IPS-18a (cell line): ENCODE measurements at regions not wholly inside any gene's neighbourhood (a gene's known extent, or its start where the extent isn't known, plus 50 kb on each side); places are given as distances from the start of the nearest gene placed in this dataset.
A peak's percentile ranks its signal among the peaks of the same experiment; 100 is the strongest.

Source experiments
- H3K27ac ChIP-seq: one replicate; pipeline ENCODE4 v1.5.1; 2013; ENCODE audit warnings: low read length
- H3K27me3 ChIP-seq: one replicate; pipeline ENCODE4 v1.6.1; 2013; ENCODE audit warnings: mild to moderate bottlenecking, low read length; ENCODE audit not compliant: control insufficient read depth, insufficient read depth
- H3K36me3 ChIP-seq: one replicate; pipeline ENCODE4 v1.6.1; 2013; ENCODE audit warnings: low read depth, low read length; ENCODE audit not compliant: control insufficient read depth
- H3K4me1 ChIP-seq: one replicate; pipeline ENCODE4 v1.6.1; 2013; ENCODE audit warnings: low read depth, low read length; ENCODE audit not compliant: control insufficient read depth
- H3K4me3 ChIP-seq: one replicate; pipeline ENCODE4 v1.5.1; 2013; ENCODE audit warnings: low read length
- H3K9ac ChIP-seq: one replicate; pipeline ENCODE4 v1.6.1; 2013; ENCODE audit warnings: mild to moderate bottlenecking, low read length, moderate library complexity
- H3K9me3 ChIP-seq: one replicate; pipeline ENCODE4 v1.6.1; 2013; ENCODE audit warnings: low read depth, low read length; ENCODE audit not compliant: control insufficient read depth

- H3K9ac ChIP-seq, result no peak overlapping the region
- H3K36me3 ChIP-seq, result no peaks in the 10 kb centered on the region
- H3K4me1 ChIP-seq, result peaks cover 43% of the 10 kb centered on the region
- H3K4me3 ChIP-seq, result no peak overlapping the region
- H3K9me3 ChIP-seq, result no peaks in the 10 kb centered on the region
- H3K27ac ChIP-seq, result no peak overlapping the region
- H3K27me3 ChIP-seq, result no peaks in the 10 kb centered on the region
Observed at GRCh38 chr15:36403351-36403750, 176.1 kb upstream of the CDIN1 start.

GRCh38 chr15:36406366-36406765 is 173.1 kb upstream of the CDIN1 start:
- H3K27ac ChIP-seq, result no peak overlapping the region
- H3K4me1 ChIP-seq, result peaks cover 43% of the 10 kb centered on the region
- H3K4me3 ChIP-seq, result no peak overlapping the region
- no peaks in the 10 kb centered on the region for H3K36me3 ChIP-seq
- no peaks in the 10 kb centered on the region for H3K9me3 ChIP-seq
- no peaks in the 10 kb centered on the region for H3K27me3 ChIP-seq
- no peak overlapping the region for H3K9ac ChIP-seq

- Histone ChIP-seq H3K36me3 (no peaks in the 10 kb centered on the region), H3K9ac (no peak overlapping the region), H3K4me1 (peaks cover 43% of the 10 kb centered on the region), H3K27ac (no peak overlapping the region), H3K27me3 (no peaks in the 10 kb centered on the region), H3K9me3 (no peaks in the 10 kb centered on the region), H3K4me3 (no peak overlapping the region)
Observed at GRCh38 chr15:36406911-36407310, 172.5 kb upstream of the CDIN1 start.

GRCh38 chr15:36407647-36408046 is 171.8 kb upstream of the CDIN1 start:
- Histone ChIP-seq H3K9ac (no peak overlapping the region), H3K27ac (no peak overlapping the region), H3K9me3 (no peaks in the 10 kb centered on the region), H3K36me3 (no peaks in the 10 kb centered on the region), H3K27me3 (no peaks in the 10 kb centered on the region), H3K4me3 (peak overlapping the region; percentile 34), H3K4me1 (peaks cover 42% of the 10 kb centered on the region)

- no peaks in the 10 kb centered on the region for H3K27me3 ChIP-seq
- H3K9me3 ChIP-seq, result no peaks in the 10 kb centered on the region
- no peaks in the 10 kb centered on the region for H3K36me3 ChIP-seq
- H3K9ac ChIP-seq, result no peak overlapping the region
- peaks cover 27% of the 10 kb centered on the region for H3K4me1 ChIP-seq
- no peak overlapping the region for H3K4me3 ChIP-seq
- no peak overlapping the region for H3K27ac ChIP-seq
Observed at GRCh38 chr15:36409819-36410218, 169.6 kb upstream of the CDIN1 start.

- Histone ChIP-seq H3K9me3 (no peaks in the 10 kb centered on the region), H3K9ac (no peak overlapping the region), H3K4me1 (no peaks in the 10 kb centered on the region), H3K27ac (no peak overlapping the region), H3K4me3 (no peak overlapping the region), H3K27me3 (no peaks in the 10 kb centered on the region), H3K36me3 (no peaks in the 10 kb centered on the region)
Observed at GRCh38 chr15:36414670-36415069, 164.8 kb upstream of the CDIN1 start.

GRCh38 chr15:36415643-36416042 is 163.8 kb upstream of the CDIN1 start:
- Histone ChIP-seq H3K9ac (no peak overlapping the region), H3K9me3 (no peaks in the 10 kb centered on the region), H3K36me3 (no peaks in the 10 kb centered on the region), H3K27me3 (no peaks in the 10 kb centered on the region), H3K27ac (no peak overlapping the region), H3K4me1 (no peaks in the 10 kb centered on the region), H3K4me3 (no peak overlapping the region)

GRCh38 chr15:36422631-36423030 is 156.8 kb upstream of the CDIN1 start:
- Histone ChIP-seq H3K9me3 (no peaks in the 10 kb centered on the region), H3K4me1 (peaks cover 4% of the 10 kb centered on the region), H3K9ac (no peak overlapping the region), H3K4me3 (no peak overlapping the region), H3K27ac (no peak overlapping the region), H3K36me3 (no peaks in the 10 kb centered on the region), H3K27me3 (no peaks in the 10 kb centered on the region)

- no peak overlapping the region for H3K4me3 ChIP-seq
- H3K9me3 ChIP-seq, result no peaks in the 10 kb centered on the region
- peaks cover 4% of the 10 kb centered on the region for H3K4me1 ChIP-seq
- H3K27ac ChIP-seq, result no peak overlapping the region
- no peaks in the 10 kb centered on the region for H3K36me3 ChIP-seq
- no peak overlapping the region for H3K9ac ChIP-seq
- no peaks in the 10 kb centered on the region for H3K27me3 ChIP-seq
Observed at GRCh38 chr15:36426691-36427090, 152.7 kb upstream of the CDIN1 start.

GRCh38 chr15:36428102-36428845 is 151.2 kb upstream of the CDIN1 start:
- H3K9me3 ChIP-seq, result no peaks in the 10 kb centered on the region
- H3K27me3 ChIP-seq, result no peaks in the 10 kb centered on the region
- no peaks in the 10 kb centered on the region for H3K36me3 ChIP-seq
- peaks cover 4% of the 10 kb centered on the region for H3K4me1 ChIP-seq
- H3K4me3 ChIP-seq, result no peak overlapping the region
- no peak overlapping the region for H3K9ac ChIP-seq
- H3K27ac ChIP-seq, result no peak overlapping the region

GRCh38 chr15:36429707-36430106 is 149.7 kb upstream of the CDIN1 start:
- Histone ChIP-seq H3K36me3 (no peaks in the 10 kb centered on the region), H3K9ac (no peak overlapping the region), H3K4me3 (no peak overlapping the region), H3K27ac (no peak overlapping the region), H3K9me3 (no peaks in the 10 kb centered on the region), H3K4me1 (peaks cover 4% of the 10 kb centered on the region), H3K27me3 (no peaks in the 10 kb centered on the region)

GRCh38 chr15:36430280-36430679 is 149.1 kb upstream of the CDIN1 start:
- no peaks in the 10 kb centered on the region for H3K9me3 ChIP-seq
- H3K4me1 ChIP-seq, result peaks cover 4% of the 10 kb centered on the region
- H3K27me3 ChIP-seq, result no peaks in the 10 kb centered on the region
- no peak overlapping the region for H3K9ac ChIP-seq
- no peaks in the 10 kb centered on the region for H3K36me3 ChIP-seq
- no peak overlapping the region for H3K4me3 ChIP-seq
- no peak overlapping the region for H3K27ac ChIP-seq
